ENCODE measurements at regions not wholly inside any gene's neighbourhood (a gene's known extent, or its start where the extent isn't known, plus 50 kb on each side); places are given as distances from the start of the nearest gene placed in this dataset.
A peak's percentile ranks its signal among the peaks of the same experiment; 100 is the strongest.

DNA sequence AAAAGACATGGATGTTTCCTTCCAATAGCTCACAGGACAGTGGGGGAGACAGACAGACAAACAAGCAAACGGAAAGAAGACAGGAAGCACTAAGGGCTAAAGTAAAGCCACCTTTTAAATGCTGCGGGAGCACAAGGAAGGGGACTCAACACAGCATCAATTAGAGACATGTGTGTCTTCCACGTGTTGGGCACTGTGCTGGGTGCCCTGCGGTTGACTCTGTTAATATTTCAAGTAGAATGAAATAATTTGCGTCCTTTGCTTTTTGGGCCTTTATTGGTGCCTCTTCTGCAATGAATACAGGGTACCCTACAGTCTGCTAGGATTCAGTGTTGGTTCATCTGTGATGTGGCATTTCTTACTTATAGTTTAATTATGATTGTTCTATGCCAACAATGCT is 90.9 kb upstream of the CPM start:
- TF ChIP-seq POLR2A (IDR thresholded peaks at IDR 0.05), result no peak
- TF ChIP-seq, protein P1, sequence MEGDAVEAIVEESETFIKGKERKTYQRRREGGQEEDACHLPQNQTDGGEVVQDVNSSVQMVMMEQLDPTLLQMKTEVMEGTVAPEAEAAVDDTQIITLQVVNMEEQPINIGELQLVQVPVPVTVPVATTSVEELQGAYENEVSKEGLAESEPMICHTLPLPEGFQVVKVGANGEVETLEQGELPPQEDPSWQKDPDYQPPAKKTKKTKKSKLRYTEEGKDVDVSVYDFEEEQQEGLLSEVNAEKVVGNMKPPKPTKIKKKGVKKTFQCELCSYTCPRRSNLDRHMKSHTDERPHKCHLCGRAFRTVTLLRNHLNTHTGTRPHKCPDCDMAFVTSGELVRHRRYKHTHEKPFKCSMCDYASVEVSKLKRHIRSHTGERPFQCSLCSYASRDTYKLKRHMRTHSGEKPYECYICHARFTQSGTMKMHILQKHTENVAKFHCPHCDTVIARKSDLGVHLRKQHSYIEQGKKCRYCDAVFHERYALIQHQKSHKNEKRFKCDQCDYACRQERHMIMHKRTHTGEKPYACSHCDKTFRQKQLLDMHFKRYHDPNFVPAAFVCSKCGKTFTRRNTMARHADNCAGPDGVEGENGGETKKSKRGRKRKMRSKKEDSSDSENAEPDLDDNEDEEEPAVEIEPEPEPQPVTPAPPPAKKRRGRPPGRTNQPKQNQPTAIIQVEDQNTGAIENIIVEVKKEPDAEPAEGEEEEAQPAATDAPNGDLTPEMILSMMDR (IDR thresholded peaks at IDR 0.05), result no peak
- Histone ChIP-seq H3K9me3 (no peaks in the 10 kb centered on the region), H3K27me3 (no peaks in the 10 kb centered on the region), H3K27ac (peak overlapping the region in 2 of 4 donors; percentile 15 to 67), H3K4me3 (no peak overlapping the region), H3K36me3 (no peaks in the 10 kb centered on the region), H3K4me1 (peaks cover 0 to 4% (median 0%) of the 10 kb centered on the region in 4 donors)
- DNase-seq, result no peak

DNA sequence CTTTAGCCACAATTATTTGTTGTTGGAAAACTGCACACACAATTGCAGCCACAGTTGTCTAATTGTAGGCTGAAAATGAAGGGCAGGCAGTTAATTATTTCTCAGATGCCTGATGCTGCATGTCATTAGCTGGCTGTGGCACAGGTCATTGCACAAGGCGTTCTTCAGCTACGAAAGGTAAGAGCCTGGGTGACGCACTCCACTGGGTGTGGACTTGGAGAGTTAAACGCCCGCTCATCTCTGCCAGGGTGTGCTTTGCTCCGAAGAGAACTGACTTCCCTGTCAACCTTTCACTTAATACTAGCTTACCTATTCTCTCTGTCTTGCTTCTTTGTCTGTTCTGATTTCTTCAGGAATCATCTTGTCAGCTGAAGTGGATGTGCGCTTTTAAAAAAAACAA is 91.4 kb upstream of the CPM start:
- Histone ChIP-seq H3K9me3 (no peaks in the 10 kb centered on the region), H3K27me3 (no peaks in the 10 kb centered on the region), H3K36me3 (no peaks in the 10 kb centered on the region), H3K27ac (peak overlapping the region in 3 of 4 donors; percentile 15 to 67 (median 34)), H3K4me1 (peaks cover 0 to 4% (median 0%) of the 10 kb centered on the region in 4 donors), H3K4me3 (no peak overlapping the region)
- DNase-seq, result peak in 2 of 3 donors; percentile 88 to 95
- TF ChIP-seq, protein P1 (IDR thresholded peaks at IDR 0.05), result no peak
- peak; percentile 38 to 61 for TF ChIP-seq POLR2A (IDR thresholded peaks at IDR 0.05)

DNA sequence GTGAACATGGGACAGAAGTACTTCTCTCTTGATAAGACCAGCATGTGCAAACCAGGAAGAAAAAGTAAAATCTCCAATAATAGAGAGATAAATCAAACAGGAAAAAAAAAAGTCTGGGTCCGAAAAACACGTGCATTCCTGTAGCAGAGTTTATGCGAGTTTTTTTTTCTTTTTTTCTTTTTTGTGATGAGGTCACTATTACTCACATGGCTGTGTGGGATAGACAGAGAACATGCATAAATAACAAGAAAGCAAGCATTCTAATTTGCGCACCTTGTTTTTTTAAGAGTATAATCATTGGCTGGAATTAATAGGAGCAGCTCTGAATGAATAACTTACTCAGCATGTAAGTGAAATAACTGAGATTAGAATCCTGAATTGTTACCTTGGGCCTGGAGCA is 91.9 kb upstream of the CPM start:
- no peak overlapping the region for H3K4me3 ChIP-seq
- peaks cover 0 to 4% (median 0%) of the 10 kb centered on the region in 4 donors for H3K4me1 ChIP-seq
- H3K27me3 ChIP-seq, result no peaks in the 10 kb centered on the region
- no peak for DNase-seq
- peak overlapping the region in 3 of 4 donors; percentile 15 to 67 (median 34) for H3K27ac ChIP-seq
- no peaks in the 10 kb centered on the region for H3K36me3 ChIP-seq
- TF ChIP-seq, protein P1 (IDR thresholded peaks at IDR 0.05), result no peak
- H3K9me3 ChIP-seq, result no peaks in the 10 kb centered on the region

DNA sequence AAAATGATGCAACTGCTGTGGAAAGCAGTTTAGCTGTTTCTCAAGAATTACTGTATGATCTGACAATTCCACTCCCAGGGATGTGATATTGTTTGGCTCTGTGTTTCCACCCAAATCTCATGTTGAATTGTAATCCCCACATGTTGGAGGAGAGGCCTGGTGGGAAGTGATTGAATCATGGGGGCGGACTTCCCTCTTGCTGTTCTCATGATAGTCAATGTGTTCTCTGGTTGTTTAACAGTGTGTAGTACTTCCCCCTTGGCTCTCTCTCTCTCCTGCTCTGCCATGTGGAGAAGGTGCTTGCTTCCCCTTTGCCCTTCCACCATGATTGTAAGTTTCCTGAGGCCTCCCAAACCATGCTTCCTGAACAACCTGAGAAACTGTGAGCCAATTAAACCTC is 93.4 kb upstream of the CPM start:
- no peaks in the 10 kb centered on the region for H3K27me3 ChIP-seq
- no peak for DNase-seq
- no peak overlapping the region for H3K27ac ChIP-seq
- peaks cover 0 to 4% (median 0%) of the 10 kb centered on the region in 4 donors for H3K4me1 ChIP-seq
- TF ChIP-seq, protein P1 (IDR thresholded peaks at IDR 0.05), result no peak
- no peak for TF ChIP-seq POLR2A (IDR thresholded peaks at IDR 0.05)
- H3K4me3 ChIP-seq, result no peak overlapping the region
- H3K36me3 ChIP-seq, result no peaks in the 10 kb centered on the region
- no peaks in the 10 kb centered on the region for H3K9me3 ChIP-seq

DNA sequence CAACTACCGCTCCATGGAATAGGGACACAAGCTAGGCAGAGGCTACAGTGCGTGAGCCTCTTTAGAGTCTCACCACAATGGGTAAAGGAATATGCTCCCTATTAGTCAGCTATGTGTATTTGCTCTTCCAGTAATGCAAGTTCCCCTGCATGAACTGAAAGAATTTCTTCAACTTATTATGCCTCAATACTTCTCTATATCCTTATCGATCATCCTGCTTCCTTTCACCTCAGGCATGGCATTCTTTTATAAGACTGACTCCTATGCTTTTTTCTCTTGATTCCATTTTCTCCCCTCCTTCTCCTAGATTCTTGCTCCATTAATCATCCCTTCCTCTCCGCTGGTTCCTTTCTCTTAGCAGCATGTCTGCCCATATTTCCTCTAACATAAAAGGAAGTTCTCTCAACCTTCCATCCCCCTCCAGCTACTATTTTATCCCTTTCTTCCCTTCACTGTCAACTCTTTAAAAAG is 94.5 kb upstream of the CPM start:
- DNase-seq, result no peak
- peaks cover 0 to 4% (median 0%) of the 10 kb centered on the region in 4 donors for H3K4me1 ChIP-seq
- H3K4me3 ChIP-seq, result no peak overlapping the region
- H3K27ac ChIP-seq, result no peak overlapping the region
- no peaks in the 10 kb centered on the region for H3K27me3 ChIP-seq
- H3K36me3 ChIP-seq, result no peaks in the 10 kb centered on the region
- TF ChIP-seq POLR2A (IDR thresholded peaks at IDR 0.05), result no peak
- TF ChIP-seq, protein P1 (IDR thresholded peaks at IDR 0.05), result no peak
- H3K9me3 ChIP-seq, result no peaks in the 10 kb centered on the region

Measured in Peyer's patch (tissue), 4 donors.